GM10266 (cell line): ENCODE measurements at regions not wholly inside any gene's neighbourhood (a gene's known extent, or its start where the extent isn't known, plus 50 kb on each side); places are given as distances from the start of the nearest gene placed in this dataset.

ENCODE experiments used
- DNase-seq: peaks from one replicate; pipeline ENCODE4 v3.0.0; 2012; ENCODE audit errors: extremely low spot score
- CTCF ChIP-seq: IDR thresholded peaks from 2 replicates; pipeline ENCODE4 v1.5.1; 2012; ENCODE audit warnings: mild to moderate bottlenecking, low read depth; ENCODE audit not compliant: control insufficient read depth, insufficient read depth; ENCODE audit errors: missing control alignments

GRCh38 chr3:40677321-40677720, 152.6 kb downstream of the ZNF621 start:
- no peak for DNase-seq
- TF ChIP-seq CTCF = no peak

DNA sequence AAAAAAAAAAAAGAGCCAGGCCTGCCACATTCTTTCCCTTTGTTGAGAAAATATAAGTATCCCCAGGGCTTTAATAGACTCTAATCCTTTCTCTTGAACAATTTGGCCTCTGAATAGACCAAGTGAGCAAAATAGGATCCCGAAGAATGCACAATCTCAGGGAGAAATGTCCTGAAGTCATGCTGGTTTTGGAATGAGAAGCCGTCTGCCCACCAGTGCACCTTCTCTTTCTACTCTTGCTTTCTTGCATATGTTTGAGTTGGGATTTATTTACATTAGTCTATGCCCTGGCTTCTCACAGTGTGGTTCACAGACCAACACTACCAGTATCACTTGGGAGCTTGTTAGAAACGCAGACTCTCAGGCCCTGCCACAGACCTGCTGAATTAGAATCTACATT, 153.0 kb downstream of the ZNF621 start:
- no peak for TF ChIP-seq CTCF
- no peak for DNase-seq

DNA sequence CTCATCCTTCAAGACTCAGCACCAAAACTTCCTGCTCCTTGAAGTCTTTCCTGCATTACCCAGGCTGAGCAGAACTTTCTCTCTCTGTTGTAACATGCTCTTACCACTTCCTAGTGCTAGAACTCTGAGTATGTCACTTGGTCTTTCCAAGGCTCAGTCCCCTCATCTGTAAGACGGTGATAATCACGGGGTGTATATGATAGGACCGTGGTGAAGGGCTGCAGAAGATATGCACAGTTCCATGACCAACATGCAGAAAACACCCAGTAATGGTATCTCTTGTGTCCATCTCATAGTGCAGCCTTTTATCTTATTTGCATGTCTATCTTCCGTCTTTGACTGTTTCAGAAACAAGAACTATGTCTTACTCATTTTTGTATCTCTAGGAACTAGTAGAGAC, 154.5 kb downstream of the ZNF621 start:
- no peak for TF ChIP-seq CTCF
- DNase-seq = no peak

DNA sequence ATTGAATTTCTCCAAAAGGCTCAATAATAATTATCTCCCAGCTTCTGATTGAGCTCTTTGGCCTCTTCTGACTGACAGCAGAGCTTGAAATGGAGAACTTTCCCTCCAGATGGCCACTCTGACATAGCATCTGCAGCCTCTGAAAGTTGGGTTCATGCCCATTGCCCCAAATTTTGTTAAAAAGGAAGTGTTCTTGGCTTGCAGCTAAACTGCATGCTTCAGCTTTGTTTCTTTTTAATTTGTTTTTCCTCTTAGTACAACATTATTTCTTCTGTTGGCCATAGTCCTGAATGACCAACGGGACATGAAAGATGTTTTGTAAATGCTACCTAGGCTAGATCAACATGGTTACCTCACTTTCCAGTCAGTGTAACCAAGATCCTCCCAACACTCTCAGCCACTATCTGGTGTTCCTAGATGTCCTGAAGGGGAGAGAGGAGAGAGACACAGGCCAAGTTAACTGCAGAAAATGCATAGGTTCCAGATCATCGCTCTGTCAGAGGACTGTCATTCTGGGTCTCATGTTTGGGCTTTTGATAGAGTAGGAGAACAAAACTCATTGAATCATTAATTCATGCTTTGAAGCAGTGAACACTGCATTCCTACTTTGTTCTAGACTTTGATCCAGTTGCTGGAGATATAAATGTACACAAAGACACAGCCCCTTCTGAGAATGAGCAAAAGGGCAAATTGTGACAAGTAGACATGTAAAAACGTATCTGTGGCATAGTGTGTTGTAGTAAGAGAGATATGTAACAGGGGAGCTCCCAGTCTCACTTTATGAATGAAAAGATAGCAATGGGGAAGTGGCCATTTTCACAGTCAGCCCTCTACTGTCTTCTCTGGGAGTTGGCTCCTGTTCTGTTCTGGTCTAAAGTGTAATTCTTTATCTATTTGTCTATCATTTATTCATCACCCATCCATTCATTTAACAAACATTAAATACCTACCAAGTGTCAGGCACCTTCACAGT, 156.2 kb downstream of the ZNF621 start:
- no peak for TF ChIP-seq CTCF
- DNase-seq = no peak

- DNase-seq = no peak
These were observed 156.9 kb downstream of the ZNF621 start for GRCh38 chr3:40681658-40682055.

DNA sequence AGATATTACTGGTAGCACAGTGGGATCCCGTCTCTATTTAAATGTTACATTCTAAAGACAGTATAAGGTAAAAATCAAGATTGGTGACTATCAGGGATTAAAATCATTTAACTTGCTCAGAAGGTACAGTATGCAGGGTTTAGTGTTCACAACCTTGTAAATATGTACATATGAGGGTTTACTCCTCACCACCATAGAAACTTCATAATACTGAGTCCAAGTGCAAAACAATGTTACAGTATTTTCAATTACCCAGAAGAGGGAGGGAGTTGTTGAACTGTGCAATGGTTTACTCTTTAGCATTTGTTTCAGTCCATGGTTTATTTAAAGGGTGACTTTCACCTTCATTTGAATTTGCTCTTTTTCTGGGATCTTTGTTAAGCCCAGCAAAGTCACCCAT, 165.1 kb downstream of the ZNF621 start:
- no peak for DNase-seq
- no peak for TF ChIP-seq CTCF

More at GRCh38 chr3:40681658-40682055, 156.9 kb downstream of the ZNF621 start:
- no peak for TF ChIP-seq CTCF
